ENCODE measurements at regions not wholly inside any gene's neighbourhood (a gene's known extent, or its start where the extent isn't known, plus 50 kb on each side); places are given as distances from the start of the nearest gene placed in this dataset.

DNA sequence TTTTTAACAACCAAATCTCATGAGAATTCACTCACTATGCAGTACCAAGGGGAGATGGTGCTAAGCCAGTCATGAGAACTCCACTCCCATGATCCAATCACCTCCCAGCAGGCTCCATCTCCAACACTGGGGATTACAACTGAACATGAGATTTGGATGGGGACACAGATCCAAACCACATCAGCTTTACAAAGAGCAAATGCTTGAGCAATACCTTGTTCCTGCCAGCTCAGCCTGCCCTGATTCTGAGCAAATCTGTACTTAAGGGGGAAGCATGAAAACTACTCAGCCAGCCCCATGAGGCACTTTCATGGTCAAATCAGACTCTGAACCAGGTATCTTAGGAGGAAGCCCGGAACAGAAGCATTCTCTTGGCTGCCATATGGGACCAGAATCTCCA lies 259.9 kb downstream of the TBC1D4 start:
- TF ChIP-seq, protein P1, sequence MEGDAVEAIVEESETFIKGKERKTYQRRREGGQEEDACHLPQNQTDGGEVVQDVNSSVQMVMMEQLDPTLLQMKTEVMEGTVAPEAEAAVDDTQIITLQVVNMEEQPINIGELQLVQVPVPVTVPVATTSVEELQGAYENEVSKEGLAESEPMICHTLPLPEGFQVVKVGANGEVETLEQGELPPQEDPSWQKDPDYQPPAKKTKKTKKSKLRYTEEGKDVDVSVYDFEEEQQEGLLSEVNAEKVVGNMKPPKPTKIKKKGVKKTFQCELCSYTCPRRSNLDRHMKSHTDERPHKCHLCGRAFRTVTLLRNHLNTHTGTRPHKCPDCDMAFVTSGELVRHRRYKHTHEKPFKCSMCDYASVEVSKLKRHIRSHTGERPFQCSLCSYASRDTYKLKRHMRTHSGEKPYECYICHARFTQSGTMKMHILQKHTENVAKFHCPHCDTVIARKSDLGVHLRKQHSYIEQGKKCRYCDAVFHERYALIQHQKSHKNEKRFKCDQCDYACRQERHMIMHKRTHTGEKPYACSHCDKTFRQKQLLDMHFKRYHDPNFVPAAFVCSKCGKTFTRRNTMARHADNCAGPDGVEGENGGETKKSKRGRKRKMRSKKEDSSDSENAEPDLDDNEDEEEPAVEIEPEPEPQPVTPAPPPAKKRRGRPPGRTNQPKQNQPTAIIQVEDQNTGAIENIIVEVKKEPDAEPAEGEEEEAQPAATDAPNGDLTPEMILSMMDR (IDR thresholded peaks at IDR 0.05) = no peak
- H3K4me1 ChIP-seq = peaks cover 0 to 8% of the 10 kb centered on the region in 2 donors
- no peak overlapping the region for H3K27ac ChIP-seq
- DNase-seq (ENCODE audit: low spot score) = no peak
- no peaks in the 10 kb centered on the region for H3K27me3 ChIP-seq
- no peaks in the 10 kb centered on the region for H3K9me3 ChIP-seq
- no peak overlapping the region for H3K4me3 ChIP-seq
- H3K36me3 ChIP-seq = no peaks in the 10 kb centered on the region

DNA sequence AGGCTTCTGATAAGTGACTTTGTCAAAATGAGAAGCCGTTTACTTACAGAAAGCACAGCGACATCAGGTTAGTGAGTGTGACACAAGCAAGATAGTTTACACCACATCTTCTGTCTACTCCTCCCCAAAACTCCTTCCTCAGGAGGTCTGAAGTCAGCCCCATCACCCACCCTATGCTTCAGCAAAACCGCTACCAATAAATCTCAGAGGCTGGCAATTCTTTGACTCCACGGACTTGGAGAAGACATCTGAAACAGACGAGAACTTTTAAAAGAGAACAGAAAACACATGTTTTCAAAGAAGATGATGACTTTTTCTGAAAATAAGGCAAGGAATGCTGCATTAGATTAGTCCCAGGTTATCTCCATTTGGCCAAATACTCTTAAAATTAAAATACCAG lies 261.1 kb downstream of the TBC1D4 start:
- Histone ChIP-seq H3K27ac (no peak overlapping the region), H3K4me1 (peaks cover 0 to 8% of the 10 kb centered on the region in 2 donors), H3K4me3 (no peak overlapping the region), H3K27me3 (no peaks in the 10 kb centered on the region), H3K9me3 (no peaks in the 10 kb centered on the region), H3K36me3 (no peaks in the 10 kb centered on the region)
- TF ChIP-seq, protein P1 (IDR thresholded peaks at IDR 0.05) = no peak
- no peak for DNase-seq (ENCODE audit: low spot score)

DNA sequence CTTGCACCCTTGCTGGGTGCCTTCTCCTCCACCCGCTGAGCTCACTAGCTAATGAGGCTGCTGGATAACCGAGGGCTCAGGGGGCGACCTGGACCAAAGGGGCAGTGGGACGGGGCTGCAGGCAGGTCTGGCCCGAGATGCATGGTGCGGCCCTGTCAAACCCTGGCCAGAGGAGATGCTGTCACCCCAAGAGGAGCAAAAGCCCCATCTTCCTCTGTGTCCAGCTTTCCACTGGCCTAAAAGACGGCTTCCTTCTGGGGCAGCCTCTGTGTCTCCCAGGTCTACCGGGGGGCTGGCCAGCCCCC lies 261.8 kb downstream of the TBC1D4 start:
- Histone ChIP-seq H3K27ac (no peak overlapping the region), H3K27me3 (no peaks in the 10 kb centered on the region), H3K36me3 (no peaks in the 10 kb centered on the region), H3K4me1 (peaks cover 0 to 8% of the 10 kb centered on the region in 2 donors), H3K9me3 (no peaks in the 10 kb centered on the region), H3K4me3 (no peak overlapping the region)
- TF ChIP-seq, protein P1 (IDR thresholded peaks at IDR 0.05) = no peak
- DNase-seq (ENCODE audit: low spot score) = no peak

DNA sequence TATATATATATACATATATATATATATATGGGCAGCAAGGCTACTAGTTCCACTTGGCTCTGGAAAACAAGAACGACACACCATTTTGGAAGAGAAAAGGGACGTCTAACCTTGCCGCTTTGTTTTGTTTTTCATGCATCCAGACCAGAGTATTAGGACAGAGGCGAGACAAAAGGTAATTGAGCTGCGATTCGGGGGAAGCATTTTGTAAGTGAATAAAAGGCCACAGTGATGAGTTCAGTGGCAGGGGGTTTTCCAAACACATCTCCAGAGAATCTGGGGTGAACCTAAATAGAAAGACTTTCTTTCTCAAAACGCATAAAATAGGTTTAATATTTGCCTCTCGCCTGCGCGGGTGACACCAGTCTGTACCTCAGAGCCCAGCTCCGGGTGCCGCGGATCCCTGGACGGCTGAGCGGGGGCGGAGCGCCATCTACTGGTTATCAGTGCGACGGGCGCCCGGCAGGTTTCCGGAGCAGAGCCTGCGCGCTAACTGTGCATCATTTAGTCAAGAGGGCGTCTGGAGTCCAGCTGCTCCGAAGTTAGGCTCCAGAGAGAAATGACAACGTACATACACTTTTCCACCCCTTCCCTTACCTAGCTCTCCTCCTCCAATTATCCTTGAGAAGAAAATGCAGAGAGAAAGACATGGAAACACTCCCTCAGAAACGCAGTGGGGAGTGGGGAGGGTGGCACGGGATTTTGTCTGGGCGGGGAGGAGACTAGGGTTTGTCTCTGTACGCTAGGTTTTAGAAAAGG lies 262.3 kb downstream of the TBC1D4 start:
- DNase-seq (ENCODE audit: low spot score) = peak; percentile 77
- peak overlapping the region in 1 of 2 donors; percentile 22 for H3K4me3 ChIP-seq
- TF ChIP-seq, protein P1 (IDR thresholded peaks at IDR 0.05) = peak; percentile 90 to 98

DNA sequence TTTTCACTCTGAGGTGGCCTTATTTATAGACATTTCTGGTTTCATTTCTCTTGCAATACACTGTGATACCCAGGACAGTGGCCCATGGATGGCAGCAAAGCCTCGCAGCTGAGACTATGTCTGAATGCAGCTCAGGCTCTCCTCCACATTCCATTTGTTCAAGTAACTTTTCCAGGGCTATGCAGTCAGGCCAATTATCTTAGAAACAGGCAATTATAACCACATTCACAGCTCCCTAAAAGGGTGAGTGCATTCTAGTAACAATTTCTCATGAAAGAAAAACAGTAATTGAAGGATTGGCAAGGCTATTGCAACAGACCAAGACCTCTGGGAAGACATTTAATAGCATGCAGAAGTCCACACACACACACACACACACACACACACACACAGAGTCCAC lies 264.0 kb downstream of the TBC1D4 start:
- no peaks in the 10 kb centered on the region for H3K9me3 ChIP-seq
- H3K27me3 ChIP-seq = no peaks in the 10 kb centered on the region
- no peak overlapping the region for H3K27ac ChIP-seq
- H3K36me3 ChIP-seq = no peaks in the 10 kb centered on the region
- no peak overlapping the region for H3K4me3 ChIP-seq
- TF ChIP-seq, protein P1 (IDR thresholded peaks at IDR 0.05) = no peak
- peaks cover 0 to 8% of the 10 kb centered on the region in 2 donors for H3K4me1 ChIP-seq
- no peak for DNase-seq (ENCODE audit: low spot score)

More for the DNA sequence above, 262.3 kb downstream of the TBC1D4 start:
- Histone ChIP-seq H3K27ac (no peak overlapping the region), H3K4me1 (peaks cover 0 to 8% of the 10 kb centered on the region in 2 donors), H3K27me3 (no peaks in the 10 kb centered on the region), H3K36me3 (no peaks in the 10 kb centered on the region), H3K9me3 (no peaks in the 10 kb centered on the region)

DNA sequence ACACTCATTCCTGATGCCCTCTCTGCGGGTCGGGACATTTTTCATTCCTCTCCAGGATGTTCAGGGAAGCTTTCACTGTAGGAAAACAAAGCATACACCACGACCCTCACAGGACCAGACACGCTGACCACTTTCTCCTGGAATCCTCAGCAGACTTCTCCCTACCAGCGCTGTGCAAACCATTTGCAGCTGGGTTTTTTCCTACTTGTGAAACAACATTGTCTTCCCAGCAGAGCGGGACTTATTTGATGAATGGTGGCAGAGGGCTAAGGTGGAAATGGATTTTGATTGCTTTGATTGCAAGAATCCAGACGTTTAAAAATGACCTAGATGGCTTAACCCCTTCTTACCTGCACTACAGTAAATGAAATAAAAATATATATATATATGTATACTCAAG lies 265.9 kb downstream of the TBC1D4 start:
- no peak overlapping the region for H3K4me3 ChIP-seq
- no peaks in the 10 kb centered on the region for H3K27me3 ChIP-seq
- no peak for DNase-seq (ENCODE audit: low spot score)
- no peaks in the 10 kb centered on the region for H3K36me3 ChIP-seq
- no peak overlapping the region for H3K27ac ChIP-seq
- TF ChIP-seq, protein P1 (IDR thresholded peaks at IDR 0.05) = no peak
- peaks cover 0 to 8% of the 10 kb centered on the region in 2 donors for H3K4me1 ChIP-seq
- H3K9me3 ChIP-seq = no peaks in the 10 kb centered on the region
